ENCODE measurements at regions not wholly inside any gene's neighbourhood (a gene's known extent, or its start where the extent isn't known, plus 50 kb on each side); places are given as distances from the start of the nearest gene placed in this dataset.
"Not testable (repeated sequence)": the region's sequence is repeated elsewhere in the genome, so short reads cannot be mapped to it uniquely, and the experiment has no call there.

DNA sequence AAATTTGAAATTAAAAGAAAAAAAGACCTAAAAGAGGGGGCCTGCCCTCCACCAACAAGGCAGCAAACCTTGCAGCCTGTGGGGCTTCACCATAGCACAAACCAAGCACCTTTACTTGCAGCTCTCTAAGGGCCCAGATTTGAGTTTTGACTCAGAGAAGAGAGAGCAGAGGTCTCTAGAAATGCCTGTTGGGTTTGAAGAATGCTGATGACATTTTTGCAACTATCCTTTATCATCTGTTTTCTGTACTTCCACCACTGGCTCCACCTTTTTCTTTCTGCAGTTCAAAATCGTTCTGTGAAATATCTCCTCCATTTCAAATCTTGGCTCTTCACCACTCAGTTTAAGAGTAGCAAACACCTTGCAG is 83.8 kb upstream of the HMGA2 start:
- DNase-seq = peak; percentile 39

DNA sequence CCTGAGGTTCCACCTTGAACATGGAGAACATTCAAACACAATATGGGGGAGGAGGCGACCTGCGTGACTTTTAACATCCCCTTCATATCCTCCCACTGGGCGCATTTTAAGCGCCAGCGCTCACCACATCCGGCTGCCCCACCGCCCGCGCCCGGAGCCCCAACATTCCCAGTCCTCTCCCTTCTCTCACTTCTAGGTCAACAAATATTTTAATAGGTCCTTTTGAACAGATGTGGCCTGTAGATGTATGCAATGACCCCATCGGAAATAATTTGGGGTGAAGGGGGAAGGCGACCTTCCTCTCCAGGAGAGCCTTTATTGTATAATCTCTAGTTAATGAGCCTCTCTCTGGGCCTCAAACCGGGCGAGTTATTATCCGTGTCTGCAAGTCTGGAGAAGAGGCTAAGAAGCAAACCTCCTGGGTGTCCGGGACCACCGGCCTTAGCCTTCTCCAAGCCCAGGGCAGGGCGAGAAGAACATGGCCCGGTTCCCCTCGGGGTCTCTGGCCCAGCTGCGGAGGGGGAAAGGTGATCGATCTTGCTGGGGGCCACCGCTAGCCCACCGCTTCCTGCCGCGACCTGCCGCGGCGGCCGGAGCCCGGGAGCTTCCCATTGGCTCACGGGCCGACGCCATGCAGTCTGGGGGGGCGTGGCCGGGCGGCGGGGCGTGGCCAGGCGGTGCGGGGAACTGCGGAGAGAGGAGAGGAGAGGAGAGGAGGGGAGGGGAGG is 83.2 kb upstream of the HMGA2 start:
- peak; percentile 91 for DNase-seq

DNA sequence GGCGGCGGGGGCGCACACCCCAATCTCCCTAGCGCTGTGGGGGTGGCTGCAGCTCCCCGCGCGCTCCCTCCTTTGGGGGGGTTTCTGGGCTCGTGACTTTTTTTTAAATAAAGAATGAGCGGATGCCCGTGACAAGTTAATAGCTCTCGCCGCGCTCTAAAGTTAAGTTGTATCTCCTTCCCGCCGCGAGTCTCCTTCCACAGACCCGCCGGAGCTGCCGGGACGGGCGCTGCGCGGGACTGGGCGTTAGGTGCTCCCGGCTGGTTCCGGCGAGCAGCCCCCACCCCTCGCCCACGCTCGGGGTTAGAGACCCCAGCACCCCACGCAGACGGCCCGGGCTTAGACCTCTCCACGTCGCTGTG is 82.6 kb upstream of the HMGA2 start:
- no peak for DNase-seq

DNA sequence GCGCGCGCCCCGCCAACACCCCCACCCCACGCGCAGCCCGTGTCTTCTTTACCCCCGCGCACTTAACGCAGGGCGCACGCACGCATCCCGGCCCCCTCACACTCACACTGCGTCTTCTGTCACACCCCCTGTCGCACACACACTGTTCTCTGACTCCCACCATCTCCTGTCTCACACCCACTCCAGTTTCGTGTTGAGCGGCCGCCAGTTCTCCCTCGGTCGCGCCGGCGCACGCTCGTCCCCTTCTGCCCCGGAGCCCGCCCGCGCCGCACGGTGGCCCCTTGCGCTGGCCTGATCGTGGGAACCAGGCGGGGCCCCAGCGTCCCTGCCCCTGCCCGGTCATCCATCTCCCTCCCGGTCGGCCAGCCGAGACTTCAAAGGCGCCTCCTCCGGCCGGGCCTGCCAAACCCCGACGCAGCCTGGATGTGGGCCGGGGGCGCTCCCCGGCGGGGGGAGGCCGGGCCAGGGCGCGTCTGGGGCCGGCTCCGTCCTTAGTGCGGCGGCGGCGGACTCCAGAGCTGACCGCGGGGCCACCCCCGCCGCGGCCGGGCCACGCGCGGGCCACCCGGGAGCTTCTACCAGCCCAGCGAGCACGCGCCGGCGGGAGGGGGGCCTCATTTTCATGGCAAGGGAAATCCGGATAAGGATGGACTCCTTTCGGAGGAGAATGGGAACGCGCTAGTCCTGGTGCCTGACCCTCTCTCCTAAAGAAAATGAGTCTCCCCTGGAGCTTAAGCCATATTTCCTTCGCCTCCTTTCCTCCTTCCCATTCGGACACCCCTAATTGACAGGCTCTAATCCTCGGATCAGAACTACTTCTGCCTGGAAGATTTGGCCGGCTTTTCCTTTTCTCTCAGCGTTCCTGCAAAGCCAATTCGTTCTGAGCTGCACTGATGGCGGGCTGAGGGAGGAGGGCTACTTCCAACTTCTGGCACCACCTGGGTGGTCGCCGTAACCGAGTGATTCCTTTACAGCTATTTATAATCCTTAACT is 82.0 kb upstream of the HMGA2 start:
- DNase-seq = peak; percentile 56

DNA sequence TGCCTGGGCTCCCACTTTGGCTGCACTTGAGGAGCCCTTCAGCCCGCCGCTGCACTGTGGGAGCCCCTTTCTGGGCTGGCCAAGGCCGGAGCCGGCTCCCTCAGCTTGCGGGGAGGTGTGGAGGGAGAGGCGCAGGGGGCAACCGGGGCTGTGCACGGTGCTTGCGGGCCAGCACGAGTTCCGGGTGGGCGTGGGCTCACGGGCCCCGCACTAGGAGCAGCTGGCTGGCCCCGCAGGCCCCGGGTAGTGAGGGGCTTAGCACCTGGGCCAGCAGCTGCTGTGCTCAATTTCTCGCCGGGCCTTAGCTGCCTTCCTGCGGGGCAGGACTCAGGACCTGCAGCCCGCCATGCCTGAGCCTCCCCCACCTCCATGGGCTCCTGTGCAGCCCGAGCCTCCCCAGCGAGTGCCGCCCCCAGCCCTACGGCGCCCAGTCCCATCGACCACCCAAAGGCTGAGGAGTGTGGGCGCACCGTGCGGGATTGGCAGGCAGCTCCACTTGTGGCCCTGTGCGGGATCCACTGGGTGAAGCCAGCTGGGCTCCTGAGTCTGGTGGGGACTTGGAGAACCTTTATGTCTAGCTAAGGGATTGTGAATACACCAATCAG is 79.9 kb upstream of the HMGA2 start:
- DNase-seq = not testable (repeated sequence)

DNA sequence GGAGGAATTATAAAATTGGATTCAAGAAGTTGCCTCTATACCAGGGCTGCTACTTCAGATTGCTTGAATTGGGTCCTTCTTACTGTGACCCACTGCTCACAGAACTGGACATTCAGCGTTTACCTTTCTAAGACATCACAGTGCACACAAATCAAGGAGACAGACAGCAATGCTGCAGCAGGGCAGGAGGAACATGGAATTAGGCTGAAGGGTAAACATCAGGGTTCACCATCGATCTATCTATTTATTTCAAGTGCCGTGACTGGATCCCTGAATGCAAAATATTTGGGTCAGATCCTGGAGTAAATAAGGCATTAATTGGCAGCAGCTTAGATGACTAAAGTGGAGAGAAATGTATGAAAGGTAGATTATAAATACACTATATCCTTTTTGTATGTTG is 76.9 kb upstream of the HMGA2 start:
- no peak for DNase-seq

DNA sequence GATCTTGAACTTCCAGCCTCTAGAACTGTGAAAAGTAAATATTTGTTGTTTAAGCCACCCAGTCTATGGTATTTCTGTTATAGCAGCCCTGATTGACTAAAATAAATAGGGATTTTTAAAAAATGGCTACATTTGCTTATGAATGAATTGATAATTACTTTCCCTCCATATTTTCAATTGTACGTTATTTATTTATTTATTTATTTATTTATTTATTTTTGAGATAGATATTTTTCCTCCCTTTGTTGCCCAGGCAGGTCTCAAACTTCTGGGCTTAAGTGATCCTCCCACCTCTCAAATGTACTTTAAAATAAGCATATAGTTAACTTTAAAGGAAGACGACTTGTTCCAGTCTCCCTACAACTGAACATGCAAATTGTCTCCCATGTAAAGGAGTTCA is 76.0 kb upstream of the HMGA2 start:
- DNase-seq = no peak

DNA sequence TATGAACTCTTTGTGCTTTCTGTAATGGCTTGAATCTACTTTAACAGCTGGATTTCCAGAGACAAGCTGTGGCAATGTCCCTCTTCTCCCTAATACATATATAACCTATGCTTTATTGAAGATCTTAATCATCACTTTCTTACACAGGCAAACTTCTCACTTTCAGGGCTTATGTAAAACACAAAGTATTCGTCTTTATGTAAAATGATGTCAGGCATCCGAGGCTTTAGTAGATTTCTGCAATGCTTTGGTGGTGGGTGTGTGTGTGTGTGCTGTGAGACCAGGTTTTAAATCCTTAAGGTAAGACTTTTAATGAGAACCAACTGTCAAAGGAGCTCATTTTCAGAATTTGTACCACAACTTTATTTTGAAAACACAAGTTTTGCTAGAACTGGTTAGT is 70.0 kb upstream of the HMGA2 start:
- DNase-seq = no peak

DNA sequence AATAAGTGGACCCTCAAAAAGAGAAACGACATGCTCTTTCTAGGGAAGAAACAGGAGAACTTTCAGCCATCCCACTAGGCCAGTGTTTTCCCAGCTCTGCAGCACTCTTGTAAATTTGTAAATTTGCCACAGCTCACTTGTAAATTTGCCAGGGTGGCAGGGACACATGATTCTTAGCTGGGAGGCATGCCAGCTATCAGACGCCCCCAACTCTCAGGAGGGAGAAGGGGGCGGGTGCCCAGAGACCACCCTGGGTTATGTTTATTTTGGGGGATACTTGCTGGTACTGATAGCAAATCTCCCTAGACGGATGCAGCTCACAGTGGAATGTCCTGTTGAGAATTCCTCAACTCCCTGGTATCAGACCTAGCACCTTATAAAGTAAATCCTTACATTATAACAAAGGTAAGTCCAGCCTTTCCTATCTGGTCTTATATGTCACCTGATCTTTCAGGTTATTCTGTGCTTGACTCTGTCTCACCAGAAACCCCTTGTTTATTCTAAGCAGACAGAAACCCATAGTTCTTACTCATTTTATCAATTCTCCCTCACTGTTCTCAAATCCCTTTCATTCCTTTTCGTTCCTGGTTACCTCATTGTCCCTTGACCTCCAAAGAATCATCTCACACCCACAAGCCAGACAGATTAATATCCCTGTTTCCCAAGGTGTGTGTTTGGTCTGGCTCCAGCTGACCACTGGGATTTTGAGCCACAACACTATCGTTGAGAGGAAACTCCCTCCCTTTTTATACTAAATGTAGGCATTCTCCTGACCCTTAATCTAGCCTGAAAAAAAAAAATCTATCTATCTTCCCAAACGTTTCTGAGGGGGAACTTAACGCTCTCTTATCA is 69.3 kb upstream of the HMGA2 start:
- DNase-seq = no peak

DNA sequence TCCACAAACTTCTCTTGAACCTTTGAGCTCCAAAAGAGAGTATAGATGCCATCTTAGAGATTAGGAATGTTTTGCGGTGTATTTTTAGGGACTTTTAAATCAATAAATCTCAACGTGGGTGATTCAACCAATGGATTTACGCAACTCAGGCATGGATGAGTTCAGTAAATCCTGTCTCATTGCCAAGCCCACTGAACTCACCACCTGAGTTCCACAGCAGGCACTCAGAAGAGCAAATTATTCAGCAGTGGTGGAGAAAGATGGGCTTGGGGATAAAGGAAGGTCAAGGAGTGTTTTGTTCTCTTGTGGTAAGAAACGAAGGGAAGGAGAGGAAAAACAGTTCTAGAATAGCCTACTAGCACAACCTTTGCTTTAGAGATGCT is 68.7 kb upstream of the HMGA2 start:
- peak; percentile 31 for DNase-seq

DNA sequence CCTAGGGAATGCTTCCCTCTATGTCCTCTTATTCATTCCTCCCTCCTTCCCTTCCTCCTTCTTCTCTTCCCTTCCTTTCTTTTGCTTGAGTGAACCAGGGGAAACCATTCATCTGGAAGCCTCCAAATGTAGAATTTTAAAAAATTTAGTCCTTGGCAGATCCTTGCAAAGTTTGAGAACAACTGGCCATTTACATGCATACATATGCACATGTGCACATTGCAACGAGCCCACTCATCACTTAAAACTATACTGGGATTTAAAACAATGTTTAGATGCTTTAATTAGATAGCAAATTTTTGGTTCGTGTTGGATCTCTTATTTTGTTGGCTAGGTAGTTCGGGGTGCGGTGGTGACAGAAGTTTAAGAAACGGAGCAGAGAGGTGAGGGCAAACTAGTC is 68.0 kb upstream of the HMGA2 start:
- no peak for DNase-seq

DNA sequence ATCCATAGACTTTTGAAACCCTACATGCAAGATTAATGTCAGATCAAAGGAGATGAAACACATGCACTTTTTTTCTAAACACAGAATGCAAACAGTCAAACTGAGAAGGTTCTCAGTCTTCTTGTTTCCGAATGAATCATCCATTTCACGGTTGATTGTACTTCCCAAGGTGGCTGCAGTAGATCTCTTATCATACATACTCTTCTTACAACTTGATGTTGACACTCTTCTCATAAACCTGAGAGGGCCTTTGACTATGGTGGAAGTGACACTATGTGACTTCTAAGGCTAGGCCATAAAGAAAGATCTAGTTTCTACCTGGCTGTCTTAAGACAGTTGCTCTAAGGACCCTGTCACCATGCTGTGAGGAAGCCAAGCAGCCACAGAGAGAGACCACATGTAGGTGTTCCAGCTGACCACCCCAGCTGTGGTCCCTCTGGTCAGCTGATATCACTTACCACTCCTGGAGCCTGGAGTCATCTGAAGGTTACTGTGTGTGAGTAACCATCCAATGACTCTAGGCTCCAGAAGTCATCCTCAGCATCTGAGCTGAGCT is 67.2 kb upstream of the HMGA2 start:
- no peak for DNase-seq

DNA sequence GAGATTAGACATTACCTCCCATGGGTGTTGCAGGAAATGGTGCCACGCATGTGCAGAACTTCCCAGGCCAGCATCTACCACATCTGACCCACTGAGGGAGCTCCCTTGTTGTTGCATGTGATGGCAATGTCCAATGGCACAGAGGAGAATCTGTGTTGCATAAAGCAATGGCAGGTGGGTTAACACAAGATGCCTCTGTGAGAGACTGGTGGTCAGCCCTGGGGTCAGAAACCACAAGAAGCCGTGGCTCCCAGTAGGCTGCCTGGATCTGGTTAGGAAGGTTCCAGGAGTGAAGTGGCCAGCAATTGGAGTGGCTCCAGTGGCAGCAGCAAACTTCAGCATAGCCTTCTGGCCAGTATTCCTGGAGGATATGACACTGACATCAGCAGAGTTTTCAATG is 65.9 kb upstream of the HMGA2 start:
- no peak for DNase-seq

DNA sequence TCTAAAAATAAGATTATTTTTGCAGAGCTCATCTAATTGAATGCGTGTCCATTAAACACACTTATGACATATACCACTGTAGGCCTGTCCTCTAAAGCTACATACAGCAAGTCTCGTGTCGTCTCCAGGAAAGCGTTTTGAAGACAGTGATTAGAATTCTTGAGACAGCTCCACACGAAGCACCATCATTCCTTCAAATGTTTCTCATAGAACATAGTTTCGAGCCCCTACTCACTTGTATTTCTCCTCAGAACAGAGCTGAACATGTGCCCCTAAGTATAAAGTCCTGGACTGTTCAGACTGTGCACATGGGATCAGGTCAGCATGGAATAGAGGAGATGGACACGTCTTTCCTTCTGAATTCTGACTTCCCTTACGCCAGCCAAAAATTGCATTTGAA is 64.5 kb upstream of the HMGA2 start:
- DNase-seq = no peak

DNA sequence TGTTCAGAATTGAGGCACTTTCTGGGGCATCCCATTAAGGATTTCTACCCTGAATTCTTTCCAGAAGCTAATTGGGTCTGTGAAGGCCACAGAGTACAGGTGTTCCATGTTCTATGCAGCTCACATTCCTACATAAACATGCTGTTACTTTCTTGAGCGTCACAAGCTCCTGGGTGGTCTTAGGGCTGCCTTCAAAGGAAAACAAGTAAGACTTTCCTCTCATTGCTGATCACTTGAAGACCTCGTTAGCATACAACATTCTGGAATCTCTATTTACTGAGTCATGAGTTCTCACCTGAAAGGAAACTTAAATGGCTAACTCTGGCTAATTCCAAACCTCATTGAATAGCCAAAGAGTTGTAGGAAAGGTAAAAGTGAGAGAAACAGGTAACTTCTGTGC is 63.0 kb upstream of the HMGA2 start:
- DNase-seq = no peak

DNA sequence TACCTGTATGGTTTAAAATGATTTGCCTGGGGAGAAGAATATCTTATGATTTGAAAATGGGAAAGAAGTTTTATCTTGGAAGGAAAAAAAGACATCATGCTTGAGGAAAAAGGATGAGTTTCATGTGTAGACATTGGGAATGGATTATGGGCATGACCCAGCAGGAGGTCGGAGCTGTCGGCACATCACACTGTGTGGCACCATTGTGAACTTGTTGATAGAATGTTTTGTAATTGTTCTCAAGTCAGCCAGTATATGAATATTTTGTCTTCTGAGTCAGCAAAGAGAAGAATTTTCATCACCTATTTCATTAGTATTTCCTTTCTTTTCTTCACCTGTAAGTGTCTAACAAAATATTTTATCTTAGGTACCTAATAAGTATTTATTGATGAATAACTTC is 60.0 kb upstream of the HMGA2 start:
- no peak for DNase-seq

DNA sequence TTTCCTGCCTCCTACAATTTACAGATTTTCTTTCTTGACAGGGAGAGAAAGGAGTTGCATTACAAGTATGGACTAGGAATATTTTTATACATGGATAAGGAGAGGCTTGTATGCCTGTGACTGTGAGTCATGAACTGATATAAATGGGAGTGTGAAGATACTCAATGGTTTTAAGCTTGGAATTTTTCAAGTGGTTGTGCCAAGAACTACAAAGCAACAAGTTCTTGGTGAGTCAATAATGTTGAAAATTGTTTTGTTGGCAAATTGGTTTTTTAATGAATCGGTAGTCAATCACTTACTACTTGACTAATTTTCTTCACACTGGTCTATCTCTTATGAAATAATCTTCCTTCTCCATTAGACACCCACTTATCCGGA is 58.9 kb upstream of the HMGA2 start:
- peak; percentile 76 for DNase-seq

DNA sequence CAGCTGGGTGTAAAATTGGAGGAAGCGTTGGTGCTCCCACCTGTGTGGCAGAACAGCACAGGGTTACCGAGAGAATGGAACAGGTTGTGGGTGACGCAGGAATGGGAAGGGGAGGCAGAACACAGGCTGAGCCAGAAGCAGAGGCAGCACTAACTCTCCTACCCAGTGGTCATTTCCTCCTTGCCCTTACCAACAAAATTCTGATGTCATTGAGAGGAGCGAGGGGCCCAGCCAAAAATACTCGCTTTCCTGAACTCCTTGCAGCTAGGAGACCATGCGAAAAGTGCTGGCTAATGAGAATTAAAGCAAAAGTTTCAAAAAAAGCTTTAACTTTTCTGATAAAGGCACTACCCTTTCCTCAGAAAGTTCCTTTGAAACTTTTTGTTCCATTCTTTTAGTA is 54.4 kb upstream of the HMGA2 start:
- no peak for DNase-seq
